Activated CD8-positive, alpha-beta memory T cell treated with anti-CD3 and anti-CD28 coated beads for 36 hours (primary cell): ENCODE measurements at regions not wholly inside any gene's neighbourhood (a gene's known extent, or its start where the extent isn't known, plus 50 kb on each side); places are given as distances from the start of the nearest gene placed in this dataset.

Experiments used
- CTCF ChIA-PET: fragments of 350-600 bp; sonication (Branson Sonifier 250); formaldehyde crosslinking; loops from one replicate; lab custom pipeline; 2021; ENCODE audit warnings: antibody characterized with exemption; lab: Charles Lee
- POLR2A ChIA-PET: fragments of 350-600 bp; sonication (Branson Sonifier 250); formaldehyde crosslinking; loops from one replicate; lab custom pipeline; 2021; ENCODE audit warnings: antibody characterized with exemption; lab: Charles Lee

GRCh38 chr11:123282597-123282996 is 87.5 kb upstream of the CLMP start:
- ChIA-PET CTCF (interaction anchor here (1.5 kb wide), 1 partner anchor 36 kb away, joined by 4 read pairs; no protein-coding TSS in a partner anchor), POLR2A (interaction anchor here (0.6 kb wide), 1 partner anchor 106 kb away, joined by 4 read pairs; no protein-coding TSS in a partner anchor)

DNA sequence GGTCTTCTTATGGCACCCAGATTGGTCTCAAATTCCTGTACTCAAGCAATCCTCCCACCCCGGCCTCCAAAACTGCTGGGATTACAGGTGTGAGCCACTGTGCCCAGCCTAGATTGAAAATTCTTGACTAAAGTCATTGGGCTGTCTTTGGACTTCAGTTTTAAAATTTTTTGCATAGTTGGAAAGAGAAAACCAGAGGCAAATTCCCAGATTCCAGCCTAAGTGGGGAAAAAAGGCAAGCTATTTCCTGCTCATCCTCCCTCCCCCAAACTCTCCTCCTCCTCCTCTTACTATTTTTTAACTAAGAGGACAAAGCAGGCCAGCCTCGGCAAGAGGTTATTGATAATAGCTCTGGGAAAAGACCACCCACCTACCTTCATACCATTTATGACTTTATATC is 78.6 kb upstream of the CLMP start:
- ChIA-PET CTCF (interaction anchor here (1.4 kb wide), 1 partner anchor 26 kb away, joined by 5 read pairs; no protein-coding TSS in a partner anchor), POLR2A (no interaction called here)

GRCh38 chr11:123272565-123272964 is 77.5 kb upstream of the CLMP start:
- ChIA-PET CTCF (interaction anchor here (0.5 kb wide), 1 partner anchor 240 kb away, joined by 3 read pairs; no protein-coding TSS in a partner anchor), POLR2A (no interaction called here)

- ChIA-PET POLR2A (interaction anchor here (0.7 kb wide), 1 partner anchor 169 kb away, joined by 13 read pairs; no protein-coding TSS in a partner anchor), CTCF (interaction anchor here (1.4 kb wide), 2 partner anchors 21 to 287 kb away, joined by 3 read pairs; no protein-coding TSS in a partner anchor)
Observed at GRCh38 chr11:123268156-123268555, 73.1 kb upstream of the CLMP start.

DNA sequence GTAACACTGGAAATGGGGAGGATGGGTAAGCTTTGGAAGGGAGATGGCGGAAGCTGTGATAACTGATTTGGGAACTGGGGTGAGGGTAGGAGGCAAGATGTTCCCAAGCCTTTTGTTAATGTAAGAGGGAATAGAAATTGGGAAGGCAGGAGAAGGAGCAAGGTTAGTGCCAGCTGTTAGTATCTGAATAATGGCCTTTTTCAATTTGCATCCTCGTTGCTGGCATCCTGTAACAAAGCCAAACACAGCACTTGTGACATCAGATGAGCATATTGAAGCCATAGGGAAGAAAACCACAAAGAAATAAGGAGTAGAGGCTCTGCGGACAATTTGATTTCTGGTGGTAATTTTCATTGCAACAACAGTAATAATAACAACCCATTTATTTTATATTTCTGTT is 70.9 kb upstream of the CLMP start:
- ChIA-PET CTCF (interaction anchor here (1.7 kb wide), 1 partner anchor 315 kb away, joined by 4 read pairs; no protein-coding TSS in a partner anchor), POLR2A (no interaction called here)

DNA sequence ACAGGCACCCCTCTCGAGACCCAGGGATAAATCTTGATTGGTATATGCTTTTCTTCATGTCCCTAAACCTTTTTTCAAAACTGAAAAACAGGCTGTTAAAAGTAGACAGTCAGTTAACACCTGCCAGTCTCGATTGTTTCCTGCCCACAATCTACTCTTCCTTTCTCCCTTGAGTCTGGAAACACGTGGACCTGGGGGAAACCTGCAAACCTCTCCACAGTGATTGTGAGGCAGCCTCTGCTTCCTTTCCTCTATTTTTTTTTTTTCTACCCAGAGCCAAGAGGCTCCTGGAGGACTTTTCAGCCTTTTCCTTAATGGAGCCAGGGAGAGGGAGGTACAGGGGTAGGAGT is 69.4 kb upstream of the CLMP start:
- CTCF ChIA-PET: no interaction called here

GRCh38 chr11:123261345-123262106 is 66.5 kb upstream of the CLMP start:
- ChIA-PET CTCF (interaction anchor here (0.6 to 2.1 kb wide), 8 partner anchors 9 to 217 kb away, joined by 3 to 11 read pairs (median 5); no protein-coding TSS in a partner anchor), POLR2A (no interaction called here)

More for the DNA sequence above, 69.4 kb upstream of the CLMP start:
- POLR2A ChIA-PET: no interaction called here

- CTCF ChIA-PET: interaction anchor here (0.6 to 2.1 kb wide), 6 partner anchors 8 to 158 kb away, joined by 4 to 11 read pairs (median 6); no protein-coding TSS in a partner anchor
- POLR2A ChIA-PET: no interaction called here
Observed at GRCh38 chr11:123260511-123261211, 65.6 kb upstream of the CLMP start.

DNA sequence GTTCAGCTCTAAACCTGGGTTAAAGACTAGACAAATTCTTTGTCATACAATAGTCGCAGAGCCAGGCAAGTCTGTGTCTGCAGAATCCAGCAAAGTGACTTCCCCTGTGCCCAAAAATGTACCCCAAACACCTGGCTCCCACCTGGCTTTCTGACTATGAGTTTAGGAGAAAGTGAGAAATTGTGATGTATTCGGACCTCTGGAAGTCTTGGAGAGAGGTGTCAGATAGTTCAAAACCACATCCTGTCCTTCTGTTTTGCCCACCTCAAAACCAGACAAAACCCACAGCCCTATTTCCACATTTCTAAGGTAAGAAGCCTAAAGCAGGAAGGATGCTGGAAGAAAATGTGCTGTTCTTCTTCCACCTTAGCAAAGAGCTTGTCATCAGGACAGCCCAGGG is 63.8 kb upstream of the CLMP start:
- POLR2A ChIA-PET: no interaction called here
- CTCF ChIA-PET: interaction anchor here (1.0 to 1.2 kb wide), 2 partner anchors 12 to 155 kb away, joined by 3 to 6 read pairs; no protein-coding TSS in a partner anchor

GRCh38 chr11:123257370-123257769 is 62.3 kb upstream of the CLMP start:
- ChIA-PET POLR2A (interaction anchor here (0.7 kb wide), 1 partner anchor 131 kb away, joined by 5 read pairs; no protein-coding TSS in a partner anchor), CTCF (interaction anchor here (1.2 kb wide), 1 partner anchor 12 kb away, joined by 3 read pairs; no protein-coding TSS in a partner anchor)

GRCh38 chr11:123255909-123256308 is 60.9 kb upstream of the CLMP start:
- ChIA-PET CTCF (interaction anchor here (0.7 kb wide), 1 partner anchor 9 kb away, joined by 3 read pairs; no protein-coding TSS in a partner anchor), POLR2A (no interaction called here)

DNA sequence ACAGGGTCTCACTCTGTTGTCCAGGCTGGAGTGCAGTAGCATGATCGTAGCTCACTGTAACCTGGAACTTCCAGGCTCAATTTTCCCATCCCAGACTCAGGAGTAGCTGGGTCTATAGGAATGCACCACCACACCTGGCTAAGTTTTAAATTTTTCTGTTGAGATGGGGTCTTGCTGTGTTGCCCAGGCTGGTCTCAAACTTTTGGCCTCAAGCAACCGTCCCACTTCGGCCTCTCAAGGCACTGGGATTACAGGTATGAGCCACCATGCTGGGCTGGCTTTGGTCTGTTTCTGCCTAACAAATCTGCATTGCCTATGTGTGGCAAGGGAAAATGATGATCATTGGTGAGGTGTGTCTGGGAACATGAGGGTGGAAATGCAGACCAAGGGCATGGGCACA is 59.3 kb upstream of the CLMP start:
- ChIA-PET CTCF (no interaction called here), POLR2A (no interaction called here)

GRCh38 chr11:123253911-123254310 is 58.9 kb upstream of the CLMP start:
- ChIA-PET POLR2A (no interaction called here), CTCF (no interaction called here)

GRCh38 chr11:123253223-123253622 is 58.2 kb upstream of the CLMP start:
- CTCF ChIA-PET: interaction anchor here (0.7 to 1.9 kb wide), 2 partner anchors 8 to 174 kb away, joined by 4 to 6 read pairs; no protein-coding TSS in a partner anchor
- POLR2A ChIA-PET: no interaction called here

DNA sequence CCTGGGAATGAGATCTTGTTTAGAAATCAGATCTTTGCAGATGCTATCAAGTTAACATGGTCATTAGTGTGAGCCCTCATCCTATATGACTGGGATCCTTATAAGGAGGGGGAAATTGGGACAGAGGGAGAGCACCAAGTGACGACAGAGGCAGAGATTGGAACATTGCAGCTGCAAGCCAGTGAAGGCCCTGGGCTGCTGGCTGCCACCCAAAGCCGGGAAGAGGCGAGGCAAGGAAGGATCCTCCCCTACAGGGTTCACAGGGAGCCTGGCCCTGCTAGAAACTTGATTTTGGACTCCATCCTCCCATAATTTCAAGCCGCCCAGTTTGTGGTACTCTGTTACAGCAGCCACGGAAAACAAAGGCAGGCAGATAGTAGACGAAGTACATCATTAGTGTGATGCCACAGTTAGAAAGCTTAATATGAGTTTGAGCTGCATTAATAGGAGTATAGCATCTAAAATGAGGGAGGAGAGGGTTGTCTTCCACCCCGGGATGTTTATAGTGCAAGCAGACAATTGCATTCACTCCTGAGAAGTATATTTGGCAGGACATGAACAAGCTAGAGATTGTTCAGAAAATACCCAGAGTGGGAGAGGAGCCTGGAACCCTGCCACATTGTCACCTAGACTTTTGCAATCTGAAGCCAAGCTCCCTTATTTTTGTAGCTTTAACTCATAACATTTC is 56.8 kb upstream of the CLMP start:
- CTCF ChIA-PET: interaction anchor here (1.9 kb wide), 2 partner anchors 9 to 141 kb away, joined by 6 to 8 read pairs; no protein-coding TSS in a partner anchor
- POLR2A ChIA-PET: no interaction called here

DNA sequence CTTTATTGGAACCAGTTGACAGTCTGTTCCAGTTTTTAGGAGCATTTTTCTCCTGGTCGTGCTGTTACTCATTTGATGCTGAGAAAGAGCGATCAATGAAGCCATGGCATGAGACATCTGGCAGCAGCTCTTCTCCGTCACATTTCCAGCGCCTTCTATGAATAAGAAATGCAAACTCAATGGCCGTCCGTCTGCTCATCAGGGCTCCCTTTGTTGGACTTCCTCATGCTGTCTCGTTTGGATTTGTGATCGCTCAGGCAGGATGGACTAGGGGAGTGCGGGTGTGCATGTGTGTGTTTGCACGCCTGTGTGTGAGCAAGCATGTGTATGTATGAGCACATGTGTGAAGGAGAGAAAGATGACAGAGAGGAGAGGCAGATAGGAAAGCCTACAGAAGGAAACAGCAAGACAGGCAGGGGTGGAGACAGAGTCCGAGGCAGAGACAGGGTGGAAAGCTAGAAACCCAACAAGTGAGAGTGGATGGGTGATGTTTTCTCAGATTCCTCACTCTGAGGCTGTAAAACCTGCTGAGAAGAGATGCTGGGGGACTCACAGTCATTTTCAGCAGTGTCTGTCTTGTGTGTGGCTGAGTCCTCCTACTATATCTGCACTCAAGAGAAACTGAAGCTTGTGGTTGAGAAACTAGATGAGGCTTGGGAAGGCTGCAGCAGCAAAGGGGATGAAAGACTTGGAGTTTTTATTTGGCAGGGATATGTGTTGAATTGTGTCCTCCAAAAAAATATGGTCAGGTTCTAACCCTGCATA is 56.0 kb upstream of the CLMP start:
- POLR2A ChIA-PET: no interaction called here
- CTCF ChIA-PET: interaction anchor here (1.9 to 2.6 kb wide), 3 partner anchors 10 to 140 kb away, joined by 6 to 8 read pairs (median 7); no protein-coding TSS in a partner anchor

- POLR2A ChIA-PET: no interaction called here
Observed at GRCh38 chr11:123249354-123249753, 54.3 kb upstream of the CLMP start.

GRCh38 chr11:123247813-123248379 is 52.8 kb upstream of the CLMP start:
- ChIA-PET CTCF (interaction anchor here (1.0 to 3.4 kb wide), 16 partner anchors 11 to 231 kb away, joined by 3 to 40 read pairs (median 6); no protein-coding TSS in a partner anchor), POLR2A (no interaction called here)

More at GRCh38 chr11:123249354-123249753, 54.3 kb upstream of the CLMP start:
- CTCF ChIA-PET: interaction anchor here (1.1 to 2.6 kb wide), 2 partner anchors 10 to 139 kb away, joined by 4 to 7 read pairs; no protein-coding TSS in a partner anchor
